ENCODE measurements at regions not wholly inside any gene's neighbourhood (a gene's known extent, or its start where the extent isn't known, plus 50 kb on each side); places are given as distances from the start of the nearest gene placed in this dataset.

- H2BK15ac ChIP-seq (ENCODE audit: low read depth, low read length) = no peak overlapping the region
- no peak for TF ChIP-seq CTCF (conservative IDR thresholded peaks at IDR 0.05)
- no peak overlapping the region for H3K56ac ChIP-seq (ENCODE audit: insufficient read length, low read depth, low read length)
- H4K91ac ChIP-seq (ENCODE audit: insufficient read length, low read depth, low read length) = no peak overlapping the region
- H3K23ac ChIP-seq (ENCODE audit: insufficient read length, low read depth, low read length) = no peak overlapping the region
- no peaks in the 10 kb centered on the region for H3K79me2 ChIP-seq (ENCODE audit: insufficient read depth, low read length)
- Mint-ChIP-seq H3K36me3 (ENCODE audit: insufficient read depth in 1 of 3, low read depth in 3 of 3) (peaks cover 0 to 1% (median 0%) of the 10 kb centered on the region in 3 experiments; a peak in 1 of 7 replicates), H3K4me1 (peaks cover 3 to 8% of the 10 kb centered on the region in 2 experiments; a peak in 3 of 4 replicates), H3K27me3 (ENCODE audit: low read depth) (no peaks in the 10 kb centered on the region; the same call in 1 of the 2 replicates), H3K4me3 (no peak overlapping the region), H3K9me3 (peaks cover 6 to 8% of the 10 kb centered on the region in 2 experiments), H3K27ac (no peak overlapping the region)
- H3K4me2 ChIP-seq (ENCODE audit: insufficient read depth, insufficient read length, low read length) = no peak overlapping the region
- no peak overlapping the region for H2AK5ac ChIP-seq (ENCODE audit: insufficient read length, low read length)
- no peak overlapping the region for H4K5ac ChIP-seq (ENCODE audit: insufficient read length, low read depth, low read length)
- H2BK12ac ChIP-seq (ENCODE audit: insufficient read length, low read depth, low read length) = no peak overlapping the region
- H3K27ac ChIP-seq (ENCODE audit: insufficient read length, low read depth, low read length) = no peak overlapping the region
- H4K8ac ChIP-seq (replicated peaks; ENCODE audit: insufficient read length, low read depth, low read length) = no peak overlapping the region
- H2BK120ac ChIP-seq (ENCODE audit: low read depth, low read length, poor library complexity, severe bottlenecking) = no peak overlapping the region
- H3K4ac ChIP-seq (ENCODE audit: low read depth, low read length) = no peak overlapping the region
- no peak overlapping the region for H2BK20ac ChIP-seq (ENCODE audit: low read depth, low read length, poor library complexity, severe bottlenecking)
- H3K79me1 ChIP-seq (ENCODE audit: insufficient read depth, low read depth, low read length, poor library complexity, severe bottlenecking) = no peaks in the 10 kb centered on the region
- H2AFZ ChIP-seq (ENCODE audit: low read length) = no peak overlapping the region
- no CpG with 5 or more reads among the region's 2 CpGs for WGBS (ENCODE audit: extremely low coverage, insufficient read length, low lambda C conversion rate)
- no peak overlapping the region for H3K9ac ChIP-seq (ENCODE audit: extremely low read depth, insufficient read length, low read length)
- DNase-seq = no peak
- no peak overlapping the region for H3K14ac ChIP-seq (ENCODE audit: insufficient read depth, low read length)
- no peaks in the 10 kb centered on the region for H3K23me2 ChIP-seq (ENCODE audit: insufficient read length, low read depth, low read length, poor library complexity, severe bottlenecking)
- no peak overlapping the region for H2BK5ac ChIP-seq (ENCODE audit: insufficient read length, low read length)
- no peaks in the 10 kb centered on the region for H3K4me1 ChIP-seq (ENCODE audit: insufficient read depth, low read length)
- H3K18ac ChIP-seq (ENCODE audit: insufficient read length, low read depth, low read length) = no peak overlapping the region
- H3K9me3 ChIP-seq (ENCODE audit: control insufficient read depth, low read depth, low read length) = peaks cover 4% of the 10 kb centered on the region
- no peaks in the 10 kb centered on the region for H3K27me3 ChIP-seq (ENCODE audit: insufficient read depth, low read length)
- no peak overlapping the region for H3T11ph ChIP-seq (ENCODE audit: low read length)
- H4K20me1 ChIP-seq (ENCODE audit: control insufficient read depth, insufficient read depth, insufficient read length) = no peaks in the 10 kb centered on the region
These were observed 211.5 kb upstream of the TAS2R1 start for GRCh38 chr5:9841516-9842170.
